VCaP (cell line): ENCODE measurements at regions not wholly inside any gene's neighbourhood (a gene's known extent, or its start where the extent isn't known, plus 50 kb on each side); places are given as distances from the start of the nearest gene placed in this dataset.
"Not testable (repeated sequence)": the region's sequence is repeated elsewhere in the genome, so short reads cannot be mapped to it uniquely, and the experiment has no call there.

Experiments
- H3K27ac ChIP-seq: fragments of 450-650 bp; 2 replicates; pipeline ENCODE4 v1.5.1; 2017
- TF ChIP-seq, protein P1 (sequence below): fragments of 450-650 bp; conservative IDR thresholded peaks from 2 replicates; pipeline ENCODE4 v1.5.1; 2017; ENCODE audit warnings: mild to moderate bottlenecking, moderate library complexity

DNA sequence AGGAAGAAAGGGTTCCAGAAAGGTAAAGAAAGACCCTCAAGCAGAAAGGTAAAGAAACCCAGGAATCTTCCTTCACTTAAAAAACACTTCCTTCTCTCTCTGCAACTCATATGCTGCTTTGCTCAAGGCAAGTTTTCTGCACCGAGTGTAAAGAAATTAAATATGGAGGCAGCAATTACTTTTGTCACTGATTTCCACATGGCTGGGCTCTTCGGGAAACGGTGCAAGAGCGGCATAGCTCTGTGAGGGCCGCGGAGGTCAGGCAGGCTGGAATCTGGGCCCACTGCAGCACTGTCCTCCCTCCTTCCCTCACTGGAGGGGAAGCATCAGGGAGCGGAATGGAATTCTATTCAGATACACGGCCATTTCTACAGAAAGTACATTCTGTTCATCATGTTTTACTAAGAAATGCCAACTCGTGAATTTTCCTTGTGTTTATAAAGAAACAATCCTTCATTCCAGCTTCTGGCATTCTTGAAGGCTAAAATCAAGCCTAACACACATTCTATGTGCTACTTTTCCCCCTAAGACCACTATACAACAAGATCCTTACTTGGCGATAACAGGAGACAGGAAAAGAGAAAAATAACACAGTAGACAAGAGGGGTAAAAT is 212.2 kb downstream of the SIPA1L2 start:
- H3K27ac ChIP-seq: no peak overlapping the region
- TF ChIP-seq, protein P1, sequence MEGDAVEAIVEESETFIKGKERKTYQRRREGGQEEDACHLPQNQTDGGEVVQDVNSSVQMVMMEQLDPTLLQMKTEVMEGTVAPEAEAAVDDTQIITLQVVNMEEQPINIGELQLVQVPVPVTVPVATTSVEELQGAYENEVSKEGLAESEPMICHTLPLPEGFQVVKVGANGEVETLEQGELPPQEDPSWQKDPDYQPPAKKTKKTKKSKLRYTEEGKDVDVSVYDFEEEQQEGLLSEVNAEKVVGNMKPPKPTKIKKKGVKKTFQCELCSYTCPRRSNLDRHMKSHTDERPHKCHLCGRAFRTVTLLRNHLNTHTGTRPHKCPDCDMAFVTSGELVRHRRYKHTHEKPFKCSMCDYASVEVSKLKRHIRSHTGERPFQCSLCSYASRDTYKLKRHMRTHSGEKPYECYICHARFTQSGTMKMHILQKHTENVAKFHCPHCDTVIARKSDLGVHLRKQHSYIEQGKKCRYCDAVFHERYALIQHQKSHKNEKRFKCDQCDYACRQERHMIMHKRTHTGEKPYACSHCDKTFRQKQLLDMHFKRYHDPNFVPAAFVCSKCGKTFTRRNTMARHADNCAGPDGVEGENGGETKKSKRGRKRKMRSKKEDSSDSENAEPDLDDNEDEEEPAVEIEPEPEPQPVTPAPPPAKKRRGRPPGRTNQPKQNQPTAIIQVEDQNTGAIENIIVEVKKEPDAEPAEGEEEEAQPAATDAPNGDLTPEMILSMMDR: no peak

DNA sequence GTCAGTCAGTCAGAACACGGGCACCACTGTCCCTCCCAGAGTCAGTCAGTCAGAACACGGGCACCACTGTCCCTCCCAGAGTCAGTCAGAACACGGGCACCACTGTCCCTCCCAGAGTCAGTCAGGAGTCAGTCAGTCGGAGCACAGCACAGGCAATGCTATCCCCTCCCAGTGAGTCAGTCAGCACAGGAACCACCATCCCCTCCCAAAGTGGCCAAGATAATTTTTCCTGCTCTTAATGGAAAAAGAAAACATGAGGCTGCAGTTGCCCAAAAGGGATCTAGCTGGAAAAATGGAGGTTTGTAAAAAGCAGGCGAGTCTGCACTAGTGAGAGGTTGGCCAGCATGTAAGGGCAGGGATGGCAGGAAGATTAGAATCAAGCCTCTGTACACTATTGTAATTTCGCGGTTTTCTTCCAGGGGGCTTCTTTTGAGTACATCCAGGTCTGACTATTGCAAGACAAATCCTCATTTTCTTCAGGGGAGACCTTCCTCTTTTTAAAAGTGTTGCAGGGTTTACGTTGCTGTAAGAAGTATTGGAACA is 213.8 kb downstream of the SIPA1L2 start:
- TF ChIP-seq, protein P1: no peak
- no peak overlapping the region for H3K27ac ChIP-seq

DNA sequence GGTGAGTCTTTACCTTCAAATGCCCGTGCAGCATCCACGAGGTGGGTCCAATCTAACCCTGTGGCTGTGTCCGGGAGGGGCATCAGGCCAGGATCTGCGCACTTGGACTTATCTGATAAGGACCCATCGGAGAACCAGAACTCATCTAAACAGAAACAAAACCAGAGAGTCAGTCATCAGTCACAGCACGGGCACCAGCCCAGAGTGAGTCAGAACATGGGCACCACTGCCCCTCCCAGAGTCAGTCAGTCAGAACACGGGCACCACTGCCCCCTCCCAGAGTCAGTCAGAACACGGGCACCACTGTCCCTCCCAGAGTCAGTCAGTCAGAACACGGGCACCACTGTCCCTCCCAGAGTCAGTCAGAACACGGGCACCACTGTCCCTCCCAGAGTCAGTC is 214.5 kb downstream of the SIPA1L2 start:
- H3K27ac ChIP-seq: not testable (repeated sequence)

DNA sequence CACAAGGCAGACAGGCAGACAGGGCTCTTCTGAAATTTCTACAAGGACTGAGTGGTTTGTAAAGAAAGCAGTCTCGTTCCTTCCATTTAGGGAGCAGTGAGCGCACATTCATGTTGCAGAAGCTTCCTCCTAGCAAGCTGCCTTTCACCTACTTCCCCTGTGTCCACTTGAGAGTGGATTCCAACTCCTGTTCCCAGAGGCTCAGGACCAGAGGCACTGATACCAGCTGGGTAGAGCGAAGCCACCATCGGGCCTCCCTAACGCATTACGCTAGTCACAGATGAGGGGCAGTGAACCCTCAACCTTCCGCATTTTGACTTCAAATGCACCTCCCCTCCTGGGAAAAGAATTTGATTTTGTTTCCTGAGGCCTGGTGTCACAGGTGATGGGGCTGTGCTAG is 215.8 kb downstream of the SIPA1L2 start:
- TF ChIP-seq, protein P1: no peak
- peak overlapping the region; percentile 26; the same call in 1 of the 2 replicates for H3K27ac ChIP-seq

DNA sequence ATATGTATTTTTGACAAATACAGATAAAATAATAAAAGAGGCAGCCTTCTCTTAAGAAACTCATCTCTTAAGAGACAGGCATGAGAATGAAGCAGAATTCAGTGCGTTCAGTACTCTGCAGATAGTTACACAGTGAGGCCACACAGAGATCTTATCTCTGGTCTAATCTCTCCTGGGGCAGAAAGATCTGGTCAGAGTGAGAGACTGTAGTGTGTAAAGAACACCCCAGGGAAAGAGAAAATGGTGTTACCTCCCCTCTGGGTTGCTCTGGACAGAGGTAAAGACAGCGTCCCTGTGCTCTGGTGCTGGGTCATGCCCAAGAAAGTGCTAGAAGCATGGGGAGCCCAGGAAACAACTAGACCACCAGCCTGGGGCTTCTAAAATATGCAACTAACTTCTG is 216.3 kb downstream of the SIPA1L2 start:
- peak overlapping the region; percentile 26; the same call in 1 of the 2 replicates for H3K27ac ChIP-seq
- TF ChIP-seq, protein P1: no peak

DNA sequence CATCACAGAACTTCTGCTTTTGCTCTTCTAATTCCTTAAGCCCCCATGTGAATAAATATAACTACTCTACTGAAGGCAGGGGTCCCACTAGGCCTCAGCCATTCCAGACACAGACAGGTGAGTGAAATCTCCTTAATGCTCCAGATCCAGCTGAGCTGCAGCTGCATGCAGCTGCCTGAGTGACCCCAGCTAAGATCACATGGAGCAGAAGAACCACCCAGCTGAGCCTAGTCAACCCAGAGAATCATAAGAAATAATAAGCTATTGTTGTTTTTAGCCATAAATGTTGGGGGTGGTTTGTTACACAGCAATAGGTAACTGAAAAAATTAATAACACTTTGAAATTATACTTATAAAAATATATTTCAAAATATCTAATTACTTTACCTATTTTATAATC is 220.3 kb downstream of the SIPA1L2 start:
- TF ChIP-seq, protein P1: no peak
- H3K27ac ChIP-seq: no peak overlapping the region

DNA sequence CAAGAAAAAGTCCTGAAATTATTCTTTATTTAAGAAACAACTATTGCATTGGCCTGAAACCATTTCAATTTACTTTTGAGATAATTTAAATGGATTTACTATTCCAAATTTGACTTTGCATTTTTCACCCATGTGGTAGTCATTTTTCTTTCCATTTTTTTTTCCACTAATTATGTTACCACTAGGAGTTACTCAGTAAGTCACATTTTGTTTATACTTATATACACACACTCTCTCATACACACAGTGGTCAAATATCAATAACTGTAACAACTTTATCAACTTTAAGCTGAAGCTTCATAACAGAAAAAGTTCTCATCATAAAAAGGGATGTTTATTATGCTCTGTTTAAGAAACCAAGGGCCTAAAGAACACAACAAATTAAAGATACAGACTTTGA is 222.8 kb downstream of the SIPA1L2 start:
- TF ChIP-seq, protein P1: no peak
- H3K27ac ChIP-seq: no peak overlapping the region

DNA sequence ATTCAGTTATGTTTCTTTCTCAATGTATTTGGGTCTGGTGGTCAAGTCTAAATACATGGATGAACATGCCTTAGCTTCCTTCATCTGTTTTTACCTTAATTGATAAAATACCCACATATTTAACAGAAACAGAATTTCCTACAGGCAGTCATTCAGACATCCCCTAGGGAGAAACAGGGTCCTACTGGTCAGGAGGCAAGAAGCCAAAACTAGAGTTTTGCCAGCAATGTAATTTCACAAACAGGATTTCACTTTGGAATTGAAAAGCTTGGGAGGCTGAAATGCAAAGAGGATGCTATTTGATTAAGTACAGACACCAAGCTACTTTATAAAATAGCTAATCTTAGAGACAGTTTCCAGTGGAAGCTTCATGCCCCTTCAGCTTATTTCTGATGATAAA is 224.2 kb downstream of the SIPA1L2 start:
- no peak overlapping the region for H3K27ac ChIP-seq
- TF ChIP-seq, protein P1: no peak
